ENCODE measurements at regions not wholly inside any gene's neighbourhood (a gene's known extent, or its start where the extent isn't known, plus 50 kb on each side); places are given as distances from the start of the nearest gene placed in this dataset.

- H4K20me1 ChIP-seq (ENCODE audit: insufficient read depth, low read length), result no peaks in the 10 kb centered on the region
- intact Hi-C loops (cut with micrococcal nuclease; ENCODE audit: unreplicated experiment), result no loop called here
- ChIA-PET POLR2A (interaction anchor here (0.6 to 3.1 kb wide), 8 partner anchors 10 to 203 kb away, joined by 3 to 18 read pairs (median 4); no protein-coding TSS in a partner anchor), CTCF (ENCODE audit: unreplicated experiment) (no interaction called here)
- no peak overlapping the region for H2AFZ ChIP-seq (ENCODE audit: low read length)
- H3K4me3 ChIP-seq (ENCODE audit: low read depth, low read length, poor library complexity, severe bottlenecking), result no peak overlapping the region
- H3K79me2 ChIP-seq (ENCODE audit: insufficient read depth, low read depth, low read length), result no peaks in the 10 kb centered on the region
- H3K27ac ChIP-seq (ENCODE audit: low read depth, low read length, poor library complexity, severe bottlenecking), result no peak overlapping the region
- no peaks in the 10 kb centered on the region for H3K36me3 ChIP-seq (ENCODE audit: insufficient read depth, low read length)
- no peak for TF ChIP-seq CTCF (conservative IDR thresholded peaks at IDR 0.05; ENCODE audit: low read length)
- no peak for TF ChIP-seq EZH2phosphoT487 (IDR thresholded peaks at IDR 0.05; ENCODE audit: borderline replicate concordance, low read depth, low read length)
- H3K9me2 ChIP-seq (ENCODE audit: insufficient read depth, low read length), result no peaks in the 10 kb centered on the region
- peaks cover 8% of the 10 kb centered on the region for H3K4me1 ChIP-seq (ENCODE audit: insufficient read depth, low read length, poor library complexity, severe bottlenecking)
- no peaks in the 10 kb centered on the region for H3K9me3 ChIP-seq (ENCODE audit: low read length)
- BruUV-seq (replicated peaks), result no TSS peak
- H3K4me2 ChIP-seq (ENCODE audit: low read length), result no peak overlapping the region
- no peak for DNase-seq (ENCODE audit: low spot score)
Measured at GRCh38 chr5:107323536-107323935, 347.2 kb downstream of the EFNA5 start.

- CTCF ChIA-PET (ENCODE audit: unreplicated experiment), result no interaction called here
- Histone ChIP-seq H3K9me2 (ENCODE audit: insufficient read depth, low read length) (no peaks in the 10 kb centered on the region), H3K4me3 (ENCODE audit: low read depth, low read length, poor library complexity, severe bottlenecking) (no peak overlapping the region), H3K27ac (ENCODE audit: low read depth, low read length, poor library complexity, severe bottlenecking) (no peak overlapping the region), H3K79me2 (ENCODE audit: insufficient read depth, low read depth, low read length) (no peaks in the 10 kb centered on the region), H3K9me3 (ENCODE audit: low read length) (no peaks in the 10 kb centered on the region), H3K4me1 (ENCODE audit: insufficient read depth, low read length, poor library complexity, severe bottlenecking) (peaks cover 8% of the 10 kb centered on the region), H3K4me2 (ENCODE audit: low read length) (no peak overlapping the region), H3K36me3 (ENCODE audit: insufficient read depth, low read length) (no peaks in the 10 kb centered on the region), H4K20me1 (ENCODE audit: insufficient read depth, low read length) (no peaks in the 10 kb centered on the region), H2AFZ (ENCODE audit: low read length) (peak overlapping the region; percentile 78)
- intact Hi-C loops (cut with micrococcal nuclease; ENCODE audit: unreplicated experiment), result no loop called here
- no TSS peak for BruUV-seq (replicated peaks)
- no peak for TF ChIP-seq CTCF (conservative IDR thresholded peaks at IDR 0.05; ENCODE audit: low read length)
- no peak for TF ChIP-seq EZH2phosphoT487 (IDR thresholded peaks at IDR 0.05; ENCODE audit: borderline replicate concordance, low read depth, low read length)
- POLR2A ChIA-PET, result interaction anchor here (0.6 to 3.1 kb wide), 14 partner anchors 10 to 202 kb away, joined by 3 to 18 read pairs (median 4); no protein-coding TSS in a partner anchor
- DNase-seq (ENCODE audit: low spot score), result no peak
Measured at GRCh38 chr5:107322936-107323335, 347.8 kb downstream of the EFNA5 start.

GRCh38 chr5:107321906-107322305 lies 348.8 kb downstream of the EFNA5 start:
- Histone ChIP-seq H3K9me3 (ENCODE audit: low read length) (no peaks in the 10 kb centered on the region), H3K9me2 (ENCODE audit: insufficient read depth, low read length) (no peaks in the 10 kb centered on the region), H3K4me3 (ENCODE audit: low read depth, low read length, poor library complexity, severe bottlenecking) (no peak overlapping the region), H4K20me1 (ENCODE audit: insufficient read depth, low read length) (no peaks in the 10 kb centered on the region), H3K79me2 (ENCODE audit: insufficient read depth, low read depth, low read length) (no peaks in the 10 kb centered on the region), H3K36me3 (ENCODE audit: insufficient read depth, low read length) (no peaks in the 10 kb centered on the region), H3K4me1 (ENCODE audit: insufficient read depth, low read length, poor library complexity, severe bottlenecking) (peaks cover 8% of the 10 kb centered on the region), H3K4me2 (ENCODE audit: low read length) (no peak overlapping the region), H3K27ac (ENCODE audit: low read depth, low read length, poor library complexity, severe bottlenecking) (no peak overlapping the region), H2AFZ (ENCODE audit: low read length) (peak overlapping the region; percentile 18; the same call in 1 of the 2 replicates)
- intact Hi-C loops (cut with micrococcal nuclease; ENCODE audit: unreplicated experiment), result no loop called here
- DNase-seq (ENCODE audit: low spot score), result no peak
- BruUV-seq (replicated peaks), result no TSS peak
- TF ChIP-seq CTCF (conservative IDR thresholded peaks at IDR 0.05; ENCODE audit: low read length), result no peak
- TF ChIP-seq EZH2phosphoT487 (IDR thresholded peaks at IDR 0.05; ENCODE audit: borderline replicate concordance, low read depth, low read length), result no peak
- ChIA-PET POLR2A (interaction anchor here (0.9 to 3.2 kb wide), 14 partner anchors 8 to 216 kb away, joined by 3 to 18 read pairs (median 4); no protein-coding TSS in a partner anchor), CTCF (ENCODE audit: unreplicated experiment) (no interaction called here)
